ENCODE measurements at regions not wholly inside any gene's neighbourhood (a gene's known extent, or its start where the extent isn't known, plus 50 kb on each side); places are given as distances from the start of the nearest gene placed in this dataset.

GRCh38 chr20:6388671-6389197 lies 265.9 kb upstream of the FERMT1 start:
- TF ChIP-seq RELA (IDR thresholded peaks at IDR 0.05; ENCODE audit: borderline replicate concordance, partially characterized antibody): no peak
- TF ChIP-seq, protein P1, sequence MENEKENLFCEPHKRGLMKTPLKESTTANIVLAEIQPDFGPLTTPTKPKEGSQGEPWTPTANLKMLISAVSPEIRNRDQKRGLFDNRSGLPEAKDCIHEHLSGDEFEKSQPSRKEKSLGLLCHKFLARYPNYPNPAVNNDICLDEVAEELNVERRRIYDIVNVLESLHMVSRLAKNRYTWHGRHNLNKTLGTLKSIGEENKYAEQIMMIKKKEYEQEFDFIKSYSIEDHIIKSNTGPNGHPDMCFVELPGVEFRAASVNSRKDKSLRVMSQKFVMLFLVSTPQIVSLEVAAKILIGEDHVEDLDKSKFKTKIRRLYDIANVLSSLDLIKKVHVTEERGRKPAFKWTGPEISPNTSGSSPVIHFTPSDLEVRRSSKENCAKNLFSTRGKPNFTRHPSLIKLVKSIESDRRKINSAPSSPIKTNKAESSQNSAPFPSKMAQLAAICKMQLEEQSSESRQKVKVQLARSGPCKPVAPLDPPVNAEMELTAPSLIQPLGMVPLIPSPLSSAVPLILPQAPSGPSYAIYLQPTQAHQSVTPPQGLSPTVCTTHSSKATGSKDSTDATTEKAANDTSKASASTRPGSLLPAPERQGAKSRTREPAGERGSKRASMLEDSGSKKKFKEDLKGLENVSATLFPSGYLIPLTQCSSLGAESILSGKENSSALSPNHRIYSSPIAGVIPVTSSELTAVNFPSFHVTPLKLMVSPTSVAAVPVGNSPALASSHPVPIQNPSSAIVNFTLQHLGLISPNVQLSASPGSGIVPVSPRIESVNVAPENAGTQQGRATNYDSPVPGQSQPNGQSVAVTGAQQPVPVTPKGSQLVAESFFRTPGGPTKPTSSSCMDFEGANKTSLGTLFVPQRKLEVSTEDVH (IDR thresholded peaks at IDR 0.05; ENCODE audit: low read depth, partially characterized antibody): no peak
- TF ChIP-seq, protein P2, sequence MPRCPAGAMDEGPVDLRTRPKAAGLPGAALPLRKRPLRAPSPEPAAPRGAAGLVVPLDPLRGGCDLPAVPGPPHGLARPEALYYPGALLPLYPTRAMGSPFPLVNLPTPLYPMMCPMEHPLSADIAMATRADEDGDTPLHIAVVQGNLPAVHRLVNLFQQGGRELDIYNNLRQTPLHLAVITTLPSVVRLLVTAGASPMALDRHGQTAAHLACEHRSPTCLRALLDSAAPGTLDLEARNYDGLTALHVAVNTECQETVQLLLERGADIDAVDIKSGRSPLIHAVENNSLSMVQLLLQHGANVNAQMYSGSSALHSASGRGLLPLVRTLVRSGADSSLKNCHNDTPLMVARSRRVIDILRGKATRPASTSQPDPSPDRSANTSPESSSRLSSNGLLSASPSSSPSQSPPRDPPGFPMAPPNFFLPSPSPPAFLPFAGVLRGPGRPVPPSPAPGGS (IDR thresholded peaks at IDR 0.05; ENCODE audit: borderline replicate concordance, insufficient read depth, low read depth, low read length, poor library complexity, severe bottlenecking): no peak
- TF ChIP-seq CTCF (IDR thresholded peaks at IDR 0.05 in 2 of 3, conservative IDR thresholded peaks at IDR 0.05 in 1 of 3; ENCODE audit: control insufficient read depth in 2 of 3, extremely low read depth in 1 of 3, insufficient read depth in 1 of 3, low read depth in 3 of 3, low read length in 3 of 3): no peak

All from GM12878 (cell line).